GM13977 (cell line): ENCODE measurements at regions not wholly inside any gene's neighbourhood (a gene's known extent, or its start where the extent isn't known, plus 50 kb on each side); places are given as distances from the start of the nearest gene placed in this dataset.
"Not testable (repeated sequence)": the region's sequence is repeated elsewhere in the genome, so short reads cannot be mapped to it uniquely, and the experiment has no call there.

Experiments used
- DNase-seq: peaks from one replicate; pipeline ENCODE4 v3.0.0; 2012; ENCODE audit warnings: low spot score
- CTCF ChIP-seq: IDR thresholded peaks from 2 replicates; pipeline ENCODE4 v1.5.1; 2012; ENCODE audit warnings: mild to moderate bottlenecking, control low read depth; ENCODE audit not compliant: insufficient read depth; ENCODE audit errors: extremely low read depth, missing control alignments
- in situ Hi-C: fragments of 300-500 bp; cut with MboI; formaldehyde crosslinking; loops from one replicate; pipeline ENCODE4 v1.12.0; 2022; ENCODE audit warnings: low sequenced_read_pairs, low pct_unique_long_range_greater_than_20kb, mixed read lengths, inconsistent platforms; ENCODE audit not compliant: unreplicated experiment

GRCh38 chr11:129639300-129639699, 176.3 kb upstream of the TMEM45B start:
- in situ Hi-C loops = no loop called here
- no peak for DNase-seq

GRCh38 chr11:129640671-129641070, 175.0 kb upstream of the TMEM45B start:
- in situ Hi-C loops = no loop called here
- no peak for TF ChIP-seq CTCF
- no peak for DNase-seq

More at GRCh38 chr11:129639300-129639699, 176.3 kb upstream of the TMEM45B start:
- TF ChIP-seq CTCF = no peak

GRCh38 chr11:129643031-129643721, 172.5 kb upstream of the TMEM45B start:
- in situ Hi-C loops = no loop called here
- DNase-seq = no peak
- TF ChIP-seq CTCF = no peak

- in situ Hi-C loops = no loop called here
- DNase-seq = no peak
- no peak for TF ChIP-seq CTCF
Observed at GRCh38 chr11:129644326-129644725, 171.3 kb upstream of the TMEM45B start.

- no peak for TF ChIP-seq CTCF
- in situ Hi-C loops = no loop called here
- no peak for DNase-seq
Observed at GRCh38 chr11:129645943-129646342, 169.7 kb upstream of the TMEM45B start.

- DNase-seq, in situ Hi-C loops: not testable (repeated sequence)
Observed at GRCh38 chr11:129650044-129650443, 165.6 kb upstream of the TMEM45B start.

GRCh38 chr11:129652835-129653234, 162.8 kb upstream of the TMEM45B start:
- TF ChIP-seq CTCF = no peak
- no peak for DNase-seq
- in situ Hi-C loops = no loop called here
